GM18861 (cell line): ENCODE measurements at regions not wholly inside any gene's neighbourhood (a gene's known extent, or its start where the extent isn't known, plus 50 kb on each side); places are given as distances from the start of the nearest gene placed in this dataset.

Source experiments
- ATAC-seq: cut with Tn5 transposase; IDR thresholded peaks from one replicate; pipeline ENCODE4 v1.9.1; 2021; ENCODE audit not compliant: unreplicated experiment

DNA sequence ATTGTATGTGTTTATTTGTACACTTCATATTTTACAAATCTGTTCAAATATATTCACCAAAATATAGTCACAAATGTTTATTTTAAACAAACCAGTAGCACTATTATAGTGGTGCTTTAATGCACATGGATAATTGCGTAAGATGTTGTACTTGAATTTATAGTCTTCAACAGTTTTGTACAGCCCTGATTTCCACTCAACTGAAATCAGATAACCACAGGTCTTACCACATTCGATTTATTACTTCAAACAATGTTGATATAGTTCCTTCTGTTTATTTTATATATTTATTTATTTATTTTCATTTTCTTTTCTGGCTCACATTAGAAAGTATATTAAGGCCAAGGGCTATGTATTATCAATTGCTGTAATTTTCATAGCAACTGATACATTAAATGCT lies 99.4 kb upstream of the ZNF804A start:
- ATAC-seq = no peak

DNA sequence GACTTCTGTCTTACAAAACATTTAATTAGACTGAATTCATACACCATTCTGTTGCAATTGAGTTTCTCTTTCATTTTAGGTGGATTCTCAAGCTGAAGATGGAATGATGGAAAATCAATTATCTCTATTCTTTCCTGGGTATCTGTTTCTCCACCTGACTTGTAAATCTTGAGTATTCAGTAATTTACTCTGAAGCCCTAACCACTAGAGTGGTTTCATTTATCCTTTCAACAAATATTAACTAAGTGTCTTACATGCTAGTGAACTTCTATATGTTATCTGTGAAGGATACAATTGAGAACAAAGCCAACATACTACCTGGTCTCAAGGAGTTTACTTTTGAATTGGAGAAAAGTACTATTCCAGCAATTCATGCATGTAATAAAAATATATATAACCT lies 94.1 kb upstream of the ZNF804A start:
- ATAC-seq = peak; percentile 71

DNA sequence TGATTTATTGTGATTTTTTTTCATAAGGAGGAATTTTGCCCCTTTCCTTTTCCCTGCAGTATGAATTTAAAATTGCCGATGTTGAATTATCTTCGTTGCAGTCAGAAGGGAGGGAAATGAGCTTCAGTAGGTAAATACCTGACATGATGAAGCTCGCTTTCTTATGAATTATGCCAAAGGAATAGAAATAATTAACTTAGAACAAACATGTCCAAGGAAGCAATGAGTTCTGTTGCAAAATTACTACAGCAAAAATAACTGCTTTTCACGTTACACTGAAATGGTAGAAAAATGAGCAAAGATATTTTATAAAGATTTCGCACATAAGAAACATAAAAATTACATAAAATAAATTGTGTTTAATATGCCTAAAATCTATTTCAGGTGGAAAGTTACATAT lies 91.1 kb upstream of the ZNF804A start:
- ATAC-seq = no peak

DNA sequence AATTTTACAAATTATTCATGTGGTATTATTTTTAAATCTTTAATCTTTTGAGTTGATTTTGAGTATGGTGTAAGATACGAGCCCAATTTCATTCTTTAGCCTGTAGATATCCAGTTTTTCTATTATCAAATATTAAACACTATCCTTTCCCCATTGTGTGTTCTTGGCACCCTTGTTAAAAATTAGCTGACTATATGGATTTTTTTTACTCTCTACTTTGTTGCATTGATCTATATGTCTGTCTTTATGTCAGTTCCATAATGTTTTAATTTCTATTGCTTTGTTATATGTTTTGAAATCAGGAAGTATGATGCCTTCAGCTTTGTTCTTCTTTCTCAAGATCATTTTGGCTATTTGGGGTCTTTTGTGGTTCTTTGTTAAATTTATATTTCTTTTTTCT lies 80.9 kb upstream of the ZNF804A start:
- ATAC-seq = no peak

DNA sequence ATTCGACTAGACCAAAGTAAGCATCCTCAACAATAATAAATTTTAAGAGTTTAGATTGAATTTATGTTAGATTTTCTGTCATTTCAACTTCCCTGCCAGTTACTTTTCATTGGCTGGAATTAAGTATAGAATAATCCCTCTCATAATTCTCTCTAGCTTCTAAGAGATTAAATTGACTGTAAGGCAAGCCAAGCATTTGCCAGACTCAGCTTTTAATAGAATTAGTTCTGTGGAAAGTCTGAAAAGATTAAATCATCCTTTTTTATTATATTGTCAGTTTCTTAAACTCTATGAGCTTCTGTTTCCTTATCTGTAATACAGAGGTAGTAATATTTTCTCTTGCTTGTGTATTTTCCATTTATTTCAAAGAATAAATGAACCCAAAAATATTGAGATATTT lies 77.9 kb upstream of the ZNF804A start:
- no peak for ATAC-seq

DNA sequence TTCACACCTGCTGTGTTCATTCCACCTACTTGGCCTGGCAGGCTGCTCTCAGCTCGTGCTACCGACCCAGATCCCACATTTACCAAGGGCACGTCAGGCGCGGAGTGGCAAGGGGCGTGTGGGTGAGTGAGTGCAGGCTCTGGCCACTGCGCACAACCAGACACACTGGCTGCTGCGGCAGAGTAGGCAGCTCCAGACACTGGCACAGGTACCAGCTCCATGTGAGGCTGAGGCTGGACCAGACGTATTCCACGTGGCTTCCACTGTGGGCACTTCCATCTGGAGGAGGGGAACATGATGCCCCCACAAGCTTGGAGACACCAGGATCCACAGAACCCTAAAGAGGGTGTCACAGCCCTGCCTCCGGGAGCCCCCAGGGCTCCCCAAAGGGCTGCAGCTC lies 74.6 kb upstream of the ZNF804A start:
- ATAC-seq = no peak

DNA sequence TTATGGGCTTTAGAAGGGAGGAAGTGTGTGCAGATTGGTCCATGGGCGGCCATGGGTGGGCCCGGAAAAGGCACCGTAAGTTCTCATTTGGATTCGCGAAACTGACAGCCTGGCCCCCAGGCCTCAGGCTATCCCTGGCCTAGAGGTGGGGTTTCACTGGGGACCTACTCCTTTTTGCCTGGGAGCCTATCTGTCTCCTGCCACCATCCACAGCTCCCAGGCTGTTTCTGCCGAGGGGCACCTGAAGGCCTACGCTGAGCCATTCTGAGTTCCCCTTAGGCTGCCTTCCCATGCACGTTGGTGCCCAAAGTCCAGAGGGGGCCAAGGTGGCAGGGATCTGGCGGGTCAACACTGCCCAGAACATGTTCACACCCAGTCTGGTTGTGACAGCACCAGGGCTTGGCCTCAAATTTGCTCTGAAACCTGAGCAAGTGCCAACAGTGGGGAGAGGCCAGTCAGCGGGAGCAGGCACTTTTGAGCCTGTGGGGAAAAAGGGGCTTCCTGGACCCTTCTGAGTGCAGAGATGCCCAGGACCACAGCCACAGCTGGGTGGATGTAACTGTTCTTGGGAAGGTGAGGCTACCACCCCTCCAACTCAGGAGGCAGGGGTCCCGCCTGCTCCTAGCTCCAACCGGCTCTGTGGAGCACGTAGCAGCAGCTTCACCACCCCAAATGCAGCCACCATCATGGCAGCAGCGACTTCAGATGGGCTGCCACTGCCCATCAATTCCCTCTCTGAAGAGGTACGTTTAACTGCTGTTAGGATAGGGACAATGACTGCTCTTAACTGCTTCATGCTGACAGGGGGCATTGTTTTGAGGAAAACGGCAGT lies 73.6 kb upstream of the ZNF804A start:
- ATAC-seq = no peak

DNA sequence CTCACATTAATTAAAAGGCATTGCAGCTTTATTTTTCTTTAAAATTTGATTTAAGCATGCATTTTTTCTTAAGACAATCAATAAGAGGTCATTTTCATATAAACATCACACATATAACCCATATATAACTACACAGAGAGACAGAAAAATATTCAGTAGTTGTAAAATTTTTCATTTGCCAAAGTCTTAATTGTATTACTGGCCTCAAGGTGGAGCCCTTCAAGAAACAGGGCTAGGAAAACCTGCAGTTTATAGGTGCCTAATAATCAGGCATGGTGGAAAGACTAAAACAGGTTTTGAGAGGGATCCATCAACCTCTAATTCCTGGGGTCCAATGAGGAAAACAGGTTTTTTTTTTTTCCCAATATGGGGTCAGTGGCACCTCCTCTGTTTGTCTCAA lies 71.3 kb upstream of the ZNF804A start:
- ATAC-seq = no peak

DNA sequence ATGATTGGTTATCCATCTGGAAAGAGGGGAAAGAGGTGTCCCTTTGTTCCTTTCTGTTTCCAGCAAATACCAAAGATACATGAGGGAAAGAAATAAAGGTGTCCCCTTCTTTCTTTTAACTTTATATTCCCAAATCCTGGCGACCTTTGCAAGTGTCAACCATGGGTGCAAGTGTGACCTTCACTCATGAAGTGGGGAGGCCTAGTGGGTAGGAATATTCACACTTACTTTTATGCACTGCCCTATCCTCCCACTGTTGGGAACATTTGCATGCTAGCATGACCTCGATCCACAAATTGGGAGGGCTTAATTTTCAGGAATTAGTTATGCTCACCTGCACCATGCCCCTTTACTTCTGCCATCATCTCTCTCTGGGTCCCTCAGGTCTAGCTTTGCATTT lies 70.2 kb upstream of the ZNF804A start:
- no peak for ATAC-seq

DNA sequence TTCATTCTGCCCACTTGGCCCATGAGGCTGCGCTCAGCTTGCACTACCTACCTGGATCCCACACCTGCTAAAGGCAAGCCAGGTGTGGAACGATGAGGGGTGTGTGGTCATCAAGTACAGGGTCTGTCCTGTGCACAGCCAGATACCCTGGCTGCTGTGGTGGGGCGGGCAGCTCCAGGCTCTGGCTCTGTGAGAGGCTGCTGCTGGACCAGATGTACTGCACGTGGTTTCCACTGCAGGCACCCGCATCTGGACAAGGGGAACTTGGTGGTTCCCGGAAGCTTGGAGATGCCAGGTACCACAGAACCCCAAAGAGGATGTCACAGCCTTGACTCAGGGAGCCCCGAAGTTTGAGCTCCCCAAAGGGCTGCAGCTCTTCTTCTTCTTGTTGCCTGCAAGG lies 68.1 kb upstream of the ZNF804A start:
- ATAC-seq = no peak

DNA sequence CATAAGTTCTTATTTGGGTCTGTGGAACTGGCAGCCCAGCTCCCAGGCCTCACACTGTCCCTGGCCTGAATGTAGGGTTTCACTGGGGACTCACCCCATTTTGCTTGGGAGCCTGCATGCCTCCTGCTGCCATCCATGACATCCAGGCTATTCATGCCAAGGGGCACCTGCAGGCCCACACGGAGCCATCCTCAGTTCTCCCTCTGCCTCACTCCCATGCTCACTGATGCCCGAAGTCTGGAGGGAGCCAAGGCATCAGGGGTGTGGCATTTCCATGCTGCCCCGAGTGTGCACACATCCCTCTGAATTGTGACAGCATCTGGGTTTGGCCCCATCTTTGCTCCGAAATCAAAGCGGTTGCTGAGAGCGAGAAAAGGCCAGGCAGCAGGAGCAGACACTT lies 67.4 kb upstream of the ZNF804A start:
- no peak for ATAC-seq

DNA sequence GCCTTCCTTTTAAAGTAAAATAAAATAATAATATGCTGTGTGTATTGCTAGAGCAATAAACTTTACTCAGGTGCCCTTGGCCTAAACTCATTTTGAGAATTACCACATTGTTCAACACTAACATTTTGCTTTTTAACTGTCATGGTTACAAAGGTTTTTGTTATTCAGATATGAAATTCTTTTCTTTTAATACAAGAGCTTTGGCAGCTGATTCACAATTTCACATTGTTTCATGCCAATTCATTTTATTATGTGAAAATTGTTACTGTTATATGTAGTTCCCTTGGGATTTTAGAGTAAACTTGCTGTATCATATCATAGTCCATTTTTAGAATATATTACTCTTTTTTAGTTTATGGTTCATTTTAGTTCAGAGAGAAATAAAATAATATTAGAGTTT lies 65.8 kb upstream of the ZNF804A start:
- ATAC-seq = no peak

DNA sequence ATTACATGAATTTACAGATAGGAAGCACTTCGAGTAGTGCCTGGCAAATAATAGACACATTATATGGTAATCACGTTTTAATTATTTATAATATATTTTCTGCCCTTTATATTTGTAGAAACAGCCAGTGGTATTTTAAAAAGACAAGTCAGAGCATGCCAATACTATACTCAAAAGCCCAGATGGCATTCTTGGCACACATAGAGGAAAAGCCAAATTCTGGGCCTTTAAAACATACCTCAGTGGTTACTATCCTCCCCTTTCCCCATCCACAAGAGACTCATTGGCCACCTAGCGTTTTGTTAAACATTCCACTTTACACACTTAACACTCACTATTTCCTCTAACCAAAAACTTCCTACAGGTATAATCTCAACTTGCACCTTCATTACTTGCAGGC lies 63.3 kb upstream of the ZNF804A start:
- no peak for ATAC-seq

DNA sequence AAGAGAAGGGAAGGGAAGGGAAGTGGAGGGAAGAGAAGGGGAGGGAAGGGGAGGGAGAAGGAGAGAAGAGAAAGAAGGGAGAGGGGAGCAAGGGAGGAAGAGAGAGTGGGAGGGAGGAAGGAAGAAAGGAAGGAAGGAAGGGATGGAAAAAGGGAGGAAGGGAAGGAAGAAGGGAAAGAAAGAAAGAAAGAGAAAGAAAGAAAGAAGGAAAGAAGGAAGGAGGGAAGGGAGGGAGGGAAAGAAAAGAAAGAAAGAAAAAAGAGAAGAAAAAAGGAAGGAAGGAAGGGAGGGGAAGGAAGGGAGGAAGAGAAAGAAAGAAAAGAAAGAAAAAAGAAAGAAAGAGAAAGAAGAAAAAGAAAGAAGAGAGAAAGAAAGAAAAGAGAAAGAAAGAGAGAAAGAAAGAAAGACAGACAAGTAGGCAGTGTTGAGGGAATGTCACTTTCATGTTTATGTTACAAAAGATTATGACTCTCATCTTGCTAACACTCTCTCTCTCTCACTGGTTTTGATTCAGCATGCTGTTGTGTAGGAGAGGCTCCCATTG lies 58.0 kb upstream of the ZNF804A start:
- no peak for ATAC-seq

DNA sequence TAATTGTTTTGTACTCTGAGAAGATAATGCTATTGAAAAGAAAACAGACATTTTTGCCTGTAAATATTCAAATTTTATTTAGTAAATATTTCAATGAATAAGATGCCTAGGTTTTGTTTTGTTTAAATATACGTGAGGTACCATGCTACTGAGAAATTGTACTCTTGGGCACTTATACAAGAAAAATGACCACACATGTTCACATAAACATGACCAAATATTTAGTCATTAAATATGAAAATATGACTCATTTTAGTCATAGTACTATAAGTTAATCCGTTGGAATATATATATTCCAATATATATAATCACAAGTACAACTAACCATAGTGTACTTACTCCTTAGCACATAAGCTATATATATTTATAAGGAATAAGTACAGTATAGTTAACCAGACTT lies 56.7 kb upstream of the ZNF804A start:
- no peak for ATAC-seq

DNA sequence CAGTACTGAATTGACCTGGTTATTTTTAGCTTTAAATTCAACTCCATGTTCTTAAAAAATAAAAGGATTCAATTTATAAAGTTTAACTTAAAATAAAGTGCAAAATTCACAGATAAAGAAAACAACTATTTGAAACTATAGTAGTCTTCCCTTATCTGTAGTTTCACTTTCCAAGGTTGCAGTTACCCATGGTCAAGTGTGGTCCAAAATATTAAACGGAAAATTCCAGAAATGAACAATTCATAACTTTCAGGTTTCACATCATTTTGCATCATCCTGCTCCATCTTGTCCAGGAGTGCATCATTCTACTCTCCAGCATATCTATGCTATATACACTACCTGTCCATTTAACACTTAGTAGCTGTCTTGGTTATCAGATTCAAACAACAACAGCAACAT lies 54.5 kb upstream of the ZNF804A start:
- ATAC-seq = no peak
